Suprapubic skin (tissue), 4 donors: ENCODE measurements at regions not wholly inside any gene's neighbourhood (a gene's known extent, or its start where the extent isn't known, plus 50 kb on each side); places are given as distances from the start of the nearest gene placed in this dataset.

Experiments used
- EP300 ChIP-seq: sonication (generic); formaldehyde crosslinking; IDR thresholded peaks from one replicate; pipeline ENCODE4 v1.6.1; 2017; ENCODE audit warnings: antibody characterized with exemption
- POLR2A ChIP-seq, 2 donors: fragments of 450-650 bp; IDR thresholded peaks; one replicate each; pipeline ENCODE4 v1.6.1; 2017; ENCODE audit warnings: antibody characterized with exemption in 2 of 2, mild to moderate bottlenecking in 2 of 2, moderate library complexity in 2 of 2
- POLR2AphosphoS5 ChIP-seq, 3 donors: sonication (generic); formaldehyde crosslinking; IDR thresholded peaks; one replicate each; pipeline ENCODE4 v1.6.1; 2017; ENCODE audit warnings: antibody characterized with exemption in 3 of 3
- TF ChIP-seq, protein P1 (sequence below), 2 donors: fragments of 200-600 bp in 1 of 2; fragments of 450-650 bp in 1 of 2; sonication (generic) in 1 of 2; IDR thresholded peaks; one replicate each; pipeline ENCODE4 v1.5.1; 2016 to 2019; ENCODE audit warnings: antibody characterized with exemption in 2 of 2, mild to moderate bottlenecking in 1 of 2, moderate library complexity in 1 of 2

DNA sequence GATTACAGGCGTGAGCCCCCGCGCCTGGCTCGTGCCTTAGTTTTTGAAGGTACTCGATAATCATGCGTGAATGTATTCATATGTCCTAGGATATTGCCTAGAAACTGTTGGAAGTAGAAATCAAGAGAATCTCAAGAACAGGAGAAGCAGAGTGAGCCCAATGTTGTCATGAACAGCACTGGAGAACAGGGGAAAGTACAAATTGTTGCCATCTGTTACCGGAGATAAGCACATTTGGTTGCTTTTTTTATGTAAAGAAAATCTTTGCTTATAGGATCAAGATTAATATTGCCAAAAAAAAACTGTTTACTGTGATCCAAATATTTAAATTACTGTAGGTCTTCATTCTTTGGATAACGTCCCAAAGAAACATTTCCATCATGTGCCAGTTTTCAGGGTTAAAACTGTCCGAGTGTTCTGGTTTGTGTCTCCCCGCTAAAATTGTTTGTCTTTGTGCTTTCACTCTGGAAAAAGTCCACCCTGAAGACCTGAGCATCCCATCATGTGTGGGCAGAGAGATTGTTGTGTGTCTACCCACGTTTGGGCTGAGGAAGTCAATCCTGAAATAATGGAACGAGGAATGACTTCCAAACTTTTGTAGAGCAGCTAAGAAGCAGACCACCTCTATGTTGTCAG lies 95.7 kb upstream of the CELF2 start:
- TF ChIP-seq, protein P1, sequence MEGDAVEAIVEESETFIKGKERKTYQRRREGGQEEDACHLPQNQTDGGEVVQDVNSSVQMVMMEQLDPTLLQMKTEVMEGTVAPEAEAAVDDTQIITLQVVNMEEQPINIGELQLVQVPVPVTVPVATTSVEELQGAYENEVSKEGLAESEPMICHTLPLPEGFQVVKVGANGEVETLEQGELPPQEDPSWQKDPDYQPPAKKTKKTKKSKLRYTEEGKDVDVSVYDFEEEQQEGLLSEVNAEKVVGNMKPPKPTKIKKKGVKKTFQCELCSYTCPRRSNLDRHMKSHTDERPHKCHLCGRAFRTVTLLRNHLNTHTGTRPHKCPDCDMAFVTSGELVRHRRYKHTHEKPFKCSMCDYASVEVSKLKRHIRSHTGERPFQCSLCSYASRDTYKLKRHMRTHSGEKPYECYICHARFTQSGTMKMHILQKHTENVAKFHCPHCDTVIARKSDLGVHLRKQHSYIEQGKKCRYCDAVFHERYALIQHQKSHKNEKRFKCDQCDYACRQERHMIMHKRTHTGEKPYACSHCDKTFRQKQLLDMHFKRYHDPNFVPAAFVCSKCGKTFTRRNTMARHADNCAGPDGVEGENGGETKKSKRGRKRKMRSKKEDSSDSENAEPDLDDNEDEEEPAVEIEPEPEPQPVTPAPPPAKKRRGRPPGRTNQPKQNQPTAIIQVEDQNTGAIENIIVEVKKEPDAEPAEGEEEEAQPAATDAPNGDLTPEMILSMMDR (IDR thresholded peaks at IDR 0.05) = no peak
- no peak for TF ChIP-seq EP300
- no peak for TF ChIP-seq POLR2AphosphoS5 (IDR thresholded peaks at IDR 0.05)
- TF ChIP-seq POLR2A (IDR thresholded peaks at IDR 0.05) = no peak
